ENCODE measurements at regions not wholly inside any gene's neighbourhood (a gene's known extent, or its start where the extent isn't known, plus 50 kb on each side); places are given as distances from the start of the nearest gene placed in this dataset.

- peaks cover 0 to 25% (median 0%) of the 10 kb centered on the region in 7 donors for H3K27me3 ChIP-seq (replicated peaks in 1 of 7)
These were observed 81.4 kb downstream of the ACAA2 start for GRCh38 chr18:49731860-49732311.

GRCh38 chr18:49731421-49731841 is 81.9 kb downstream of the ACAA2 start:
- intact Hi-C loops (cut with DNase I; ENCODE audit: low total_unique reads), result loop anchor here (10.0 kb wide), 1 partner anchor 97 kb away; no protein-coding TSS in a partner anchor
- WGBS, 5 donors, result 80 to 94% (median 90%) methylated on average over 5 of the region's 5 CpGs

More at GRCh38 chr18:49731860-49732311, 81.4 kb downstream of the ACAA2 start:
- H3K9me3 ChIP-seq, result no peaks in the 10 kb centered on the region
- H3K27ac ChIP-seq, result no peak overlapping the region
- no peaks in the 10 kb centered on the region for H3K36me3 ChIP-seq
- intact Hi-C loops (cut with DNase I; ENCODE audit: low total_unique reads), result loop anchor here (10.0 kb wide), 1 partner anchor 97 kb away; no protein-coding TSS in a partner anchor
- H3K4me3 ChIP-seq, result no peak overlapping the region
- H3K4me1 ChIP-seq, result no peaks in the 10 kb centered on the region
- WGBS, 5 donors, result 84 to 97% (median 91%) methylated on average over 3 of the region's 3 CpGs
- no peak for TF ChIP-seq CTCF (IDR thresholded peaks at IDR 0.05 in 8 of 11, conservative IDR thresholded peaks at IDR 0.05 in 3 of 11)
- no peak for TF ChIP-seq POLR2A (IDR thresholded peaks at IDR 0.05)
- no peak for TF ChIP-seq POLR2AphosphoS5 (IDR thresholded peaks at IDR 0.05)
- DNase-seq, result no peak

GRCh38 chr18:49730951-49731391 is 82.4 kb downstream of the ACAA2 start:
- Histone ChIP-seq H3K9me3 (no peaks in the 10 kb centered on the region), H3K36me3 (no peaks in the 10 kb centered on the region), H3K4me3 (no peak overlapping the region), H3K27me3 (replicated peaks in 1 of 7) (peaks cover 0 to 24% (median 0%) of the 10 kb centered on the region in 7 donors), H3K4me1 (no peaks in the 10 kb centered on the region), H3K27ac (no peak overlapping the region)
- 76 to 91% (median 81%) methylated on average over 4 of the region's 4 CpGs for WGBS, 5 donors
- intact Hi-C loops (cut with DNase I; ENCODE audit: low total_unique reads), result loop anchor here (10.0 kb wide), 1 partner anchor 96 kb away; no protein-coding TSS in a partner anchor
- TF ChIP-seq POLR2AphosphoS5 (IDR thresholded peaks at IDR 0.05) (no peak), CTCF (IDR thresholded peaks at IDR 0.05 in 8 of 11, conservative IDR thresholded peaks at IDR 0.05 in 3 of 11) (no peak), POLR2A (IDR thresholded peaks at IDR 0.05) (no peak)
- no peak for DNase-seq

More at GRCh38 chr18:49731421-49731841, 81.9 kb downstream of the ACAA2 start:
- Histone ChIP-seq H3K9me3 (no peaks in the 10 kb centered on the region), H3K27ac (no peak overlapping the region), H3K27me3 (replicated peaks in 1 of 7) (peaks cover 0 to 25% (median 0%) of the 10 kb centered on the region in 7 donors), H3K4me3 (no peak overlapping the region), H3K4me1 (no peaks in the 10 kb centered on the region), H3K36me3 (no peaks in the 10 kb centered on the region)
- no peak for DNase-seq
- TF ChIP-seq CTCF (IDR thresholded peaks at IDR 0.05 in 8 of 11, conservative IDR thresholded peaks at IDR 0.05 in 3 of 11) (no peak), POLR2AphosphoS5 (IDR thresholded peaks at IDR 0.05) (no peak)

GRCh38 chr18:49728542-49728941 is 84.8 kb downstream of the ACAA2 start:
- intact Hi-C loops (cut with DNase I; ENCODE audit: low total_unique reads), result no loop called here
- Histone ChIP-seq H3K27me3 (replicated peaks in 1 of 7) (peaks cover 0 to 39% (median 0%) of the 10 kb centered on the region in 7 donors), H3K27ac (no peak overlapping the region), H3K9me3 (no peaks in the 10 kb centered on the region), H3K4me1 (peaks cover 0 to 8% (median 1%) of the 10 kb centered on the region in 6 donors), H3K4me3 (no peak overlapping the region), H3K36me3 (no peaks in the 10 kb centered on the region)
- no peak for DNase-seq
- peak in 6 of 11 experiments; percentile 13 to 57 (median 44) for TF ChIP-seq CTCF (IDR thresholded peaks at IDR 0.05 in 8 of 11, conservative IDR thresholded peaks at IDR 0.05 in 3 of 11)
- no peak for TF ChIP-seq POLR2A (IDR thresholded peaks at IDR 0.05)
- no peak for TF ChIP-seq POLR2AphosphoS5 (IDR thresholded peaks at IDR 0.05)
- WGBS, 5 donors, result 45 to 53% (median 46%) methylated on average over 4 of the region's 4 CpGs

Measured in spleen (tissue), 11 donors.